OCI-LY7 (cell line): ENCODE measurements at regions not wholly inside any gene's neighbourhood (a gene's known extent, or its start where the extent isn't known, plus 50 kb on each side); places are given as distances from the start of the nearest gene placed in this dataset.
"Not testable (repeated sequence)": the region's sequence is repeated elsewhere in the genome, so short reads cannot be mapped to it uniquely, and the experiment has no call there.

ENCODE experiments used
- BruUV-seq: library from RNA; stranded (reverse); fragments of 400-500 nt; replicated peaks from 2 replicates; lab custom pipeline; 2021; lab: Mats Ljungman, UMichigan
- CTCF ChIA-PET: fragments of 300-600 bp; sonication (Branson Sonifier 250); formaldehyde crosslinking; loops from one replicate; lab custom pipeline; 2022; ENCODE audit warnings: antibody characterized with exemption; ENCODE audit not compliant: unreplicated experiment; lab: Charles Lee
- POLR2A ChIA-PET: fragments of 300-600 bp; sonication (Branson Sonifier 250); formaldehyde crosslinking; loops from one replicate; lab custom pipeline; 2022; ENCODE audit warnings: antibody characterized with exemption; lab: Charles Lee
- DNase-seq: peaks from one replicate; pipeline ENCODE4 v3.0.0-alpha.2; 2015; ENCODE audit warnings: low spot score
- H2AFZ ChIP-seq: fragments of 200-600 bp; sonication (generic), shearing (Covaris generic); 2 replicates; pipeline ENCODE4 v1.6.1; 2014; ENCODE audit warnings: mild to moderate bottlenecking, antibody characterized with exemption, low read length, moderate library complexity
- H3K27ac ChIP-seq: fragments of 200-600 bp; sonication (generic); 2 replicates; pipeline ENCODE4 v1.5.1; 2014; ENCODE audit warnings: mixed run types, low read depth, mild to moderate bottlenecking, moderate library complexity, low read length, inconsistent platforms; ENCODE audit not compliant: poor library complexity, severe bottlenecking
- H3K36me3 ChIP-seq: fragments of 200-600 bp; sonication (generic); 2 replicates; pipeline ENCODE4 v1.6.1; 2014; ENCODE audit warnings: mild to moderate bottlenecking, antibody characterized with exemption, low read length, moderate library complexity, mixed read lengths; ENCODE audit not compliant: insufficient read depth
- H3K4me1 ChIP-seq: fragments of 200-600 bp; sonication (generic); 2 replicates; pipeline ENCODE4 v1.5.1; 2014; ENCODE audit warnings: mild to moderate bottlenecking, low read length; ENCODE audit not compliant: insufficient read depth, poor library complexity, severe bottlenecking
- H3K4me2 ChIP-seq: fragments of 200-600 bp; sonication (generic); 2 replicates; pipeline ENCODE4 v1.6.1; 2014; ENCODE audit warnings: mild to moderate bottlenecking, low read length
- H3K4me3 ChIP-seq: fragments of 200-600 bp; sonication (generic); 2 replicates; pipeline ENCODE4 v1.5.1; 2014; ENCODE audit warnings: mild to moderate bottlenecking, low read depth, low read length; ENCODE audit not compliant: poor library complexity, severe bottlenecking
- H3K79me2 ChIP-seq: fragments of 200-600 bp; sonication (generic); 2 replicates; pipeline ENCODE4 v1.6.1; 2016; ENCODE audit warnings: low read depth, mild to moderate bottlenecking, low read length, moderate library complexity, mixed read lengths; ENCODE audit not compliant: insufficient read depth
- H3K9me2 ChIP-seq: fragments of 200-600 bp; sonication (generic); 2 replicates; pipeline ENCODE4 v1.6.1; 2016; ENCODE audit warnings: mild to moderate bottlenecking, low read length, mixed read lengths; ENCODE audit not compliant: insufficient read depth
- H3K9me3 ChIP-seq: fragments of 200-600 bp; sonication (generic); 2 replicates; pipeline ENCODE4 v1.6.1; 2014; ENCODE audit warnings: mild to moderate bottlenecking, mixed run types, low read length, mixed read lengths
- H4K20me1 ChIP-seq: fragments of 200-600 bp; sonication (generic); 2 replicates; pipeline ENCODE4 v1.6.1; 2014; ENCODE audit warnings: mild to moderate bottlenecking, antibody characterized with exemption, low read length, moderate library complexity, mixed read lengths; ENCODE audit not compliant: insufficient read depth
- CTCF ChIP-seq: fragments of 200-600 bp; sonication (generic); conservative IDR thresholded peaks from 2 replicates; pipeline ENCODE4 v1.5.1; 2014; ENCODE audit warnings: mild to moderate bottlenecking, antibody characterized with exemption, low read length, moderate library complexity, mixed read lengths
- EZH2phosphoT487 ChIP-seq: fragments of 200-600 bp; sonication (generic); IDR thresholded peaks from 2 replicates; pipeline ENCODE4 v1.6.1; 2018; ENCODE audit warnings: low read depth, borderline replicate concordance, mild to moderate bottlenecking, mixed run types, antibody characterized with exemption, low read length, moderate library complexity, mixed read lengths
- intact Hi-C: fragments of 100-400 bp; cut with micrococcal nuclease; formaldehyde crosslinking; loops from one replicate; pipeline ENCODE4 v1.10.0; 2022; ENCODE audit not compliant: unreplicated experiment

GRCh38 chr12:46067094-46067493 is 76.7 kb upstream of the SCAF11 start:
- H3K4me3 ChIP-seq, result no peak overlapping the region
- DNase-seq, result no peak
- no peak overlapping the region for H3K4me2 ChIP-seq
- no peaks in the 10 kb centered on the region for H3K36me3 ChIP-seq
- no peak overlapping the region for H2AFZ ChIP-seq
- CTCF ChIA-PET, result no interaction called here
- H3K27ac ChIP-seq, result no peak overlapping the region
- no peaks in the 10 kb centered on the region for H3K9me3 ChIP-seq
- H3K79me2 ChIP-seq, result no peaks in the 10 kb centered on the region
- TF ChIP-seq CTCF (no peak), EZH2phosphoT487 (no peak)
- no peaks in the 10 kb centered on the region for H3K9me2 ChIP-seq
- POLR2A ChIA-PET, result interaction anchor here (1.2 kb wide), 1 partner anchor 65 kb away, joined by 4 read pairs; no protein-coding TSS in a partner anchor
- no peaks in the 10 kb centered on the region for H4K20me1 ChIP-seq
- BruUV-seq, result no TSS peak
- intact Hi-C loops, result no loop called here
- no peaks in the 10 kb centered on the region for H3K4me1 ChIP-seq

GRCh38 chr12:46065412-46066166 is 75.2 kb upstream of the SCAF11 start:
- CTCF ChIA-PET, result no interaction called here
- H3K79me2 ChIP-seq, result no peaks in the 10 kb centered on the region
- H3K9me2 ChIP-seq, result no peaks in the 10 kb centered on the region
- no peak overlapping the region for H3K27ac ChIP-seq
- H3K9me3 ChIP-seq, result no peaks in the 10 kb centered on the region
- TF ChIP-seq CTCF (no peak), EZH2phosphoT487 (no peak)
- H4K20me1 ChIP-seq, result no peaks in the 10 kb centered on the region
- H3K4me2 ChIP-seq, result no peak overlapping the region
- no peaks in the 10 kb centered on the region for H3K36me3 ChIP-seq
- POLR2A ChIA-PET, result no interaction called here
- DNase-seq, result no peak
- H3K4me3 ChIP-seq, result no peak overlapping the region
- no peak overlapping the region for H2AFZ ChIP-seq
- intact Hi-C loops, result no loop called here
- no peaks in the 10 kb centered on the region for H3K4me1 ChIP-seq
- no TSS peak for BruUV-seq

GRCh38 chr12:46064548-46064947 is 74.2 kb upstream of the SCAF11 start:
- no peak for DNase-seq
- no peak overlapping the region for H3K4me3 ChIP-seq
- no peaks in the 10 kb centered on the region for H3K4me1 ChIP-seq
- H3K36me3 ChIP-seq, result no peaks in the 10 kb centered on the region
- H3K9me3 ChIP-seq, result no peaks in the 10 kb centered on the region
- H4K20me1 ChIP-seq, result no peaks in the 10 kb centered on the region
- H3K79me2 ChIP-seq, result no peaks in the 10 kb centered on the region
- ChIA-PET POLR2A (no interaction called here), CTCF (no interaction called here)
- H3K4me2 ChIP-seq, result no peak overlapping the region
- H3K9me2 ChIP-seq, result no peaks in the 10 kb centered on the region
- H2AFZ ChIP-seq, result no peak overlapping the region
- BruUV-seq, result no TSS peak
- intact Hi-C loops, result no loop called here
- TF ChIP-seq EZH2phosphoT487 (no peak), CTCF (no peak)
- H3K27ac ChIP-seq, result no peak overlapping the region

GRCh38 chr12:46058697-46059096 is 68.3 kb upstream of the SCAF11 start:
- H4K20me1 ChIP-seq, CTCF ChIA-PET, intact Hi-C loops, H3K4me3 ChIP-seq, H3K9me2 ChIP-seq, BruUV-seq, H3K9me3 ChIP-seq, H3K79me2 ChIP-seq, H2AFZ ChIP-seq, DNase-seq, H3K4me1 ChIP-seq, H3K27ac ChIP-seq, H3K36me3 ChIP-seq, H3K4me2 ChIP-seq: not testable (repeated sequence)
- POLR2A ChIA-PET, result interaction anchor here (0.6 to 1.3 kb wide), 3 partner anchors 13 to 78 kb away, joined by 3 read pairs; no protein-coding TSS in a partner anchor
